ENCODE measurements at regions not wholly inside any gene's neighbourhood (a gene's known extent, or its start where the extent isn't known, plus 50 kb on each side); places are given as distances from the start of the nearest gene placed in this dataset.

- no peak overlapping the region for H3K27ac ChIP-seq (ENCODE audit: low read length)
- H2AFZ ChIP-seq (ENCODE audit: low read depth, low read length), result no peak overlapping the region
- H3K36me3 ChIP-seq (ENCODE audit: insufficient read depth, low read length), result no peaks in the 10 kb centered on the region
- no peak overlapping the region for H3K4me2 ChIP-seq (ENCODE audit: insufficient read depth, low read length)
- H3K9ac ChIP-seq (ENCODE audit: low read depth, low read length), result no peak overlapping the region
- H3K9me3 ChIP-seq (ENCODE audit: insufficient read depth, low read length, severe bottlenecking), result no peaks in the 10 kb centered on the region
- TF ChIP-seq EZH2 (IDR thresholded peaks at IDR 0.05; ENCODE audit: borderline replicate concordance, low read depth, low read length, severe bottlenecking) (no peak), CTCF (IDR thresholded peaks at IDR 0.05; ENCODE audit: borderline replicate concordance, extremely low read depth, low read length, poor library complexity, severe bottlenecking) (no peak)
- no peaks in the 10 kb centered on the region for H4K20me1 ChIP-seq (ENCODE audit: insufficient read depth, low read length)
- no peak for DNase-seq
- no peak overlapping the region for H3K4me3 ChIP-seq (ENCODE audit: low read depth in 1 of 2, low read length in 2 of 2)
- peaks cover 26% of the 10 kb centered on the region for H3K4me1 ChIP-seq (ENCODE audit: insufficient read depth, low read length)
- no peak for ATAC-seq (ENCODE audit: insufficient read depth, low read depth)
- no peaks in the 10 kb centered on the region for H3K79me2 ChIP-seq (ENCODE audit: insufficient read depth, low read length)
- H3K27me3 ChIP-seq (ENCODE audit: insufficient read depth, low read length, poor library complexity), result no peaks in the 10 kb centered on the region
Observed at GRCh38 chr14:65258391-65258790, 154.1 kb upstream of the FUT8 start.

GRCh38 chr14:65259000-65259399, 153.5 kb upstream of the FUT8 start:
- no peak overlapping the region for H3K9ac ChIP-seq (ENCODE audit: low read depth, low read length)
- H3K36me3 ChIP-seq (ENCODE audit: insufficient read depth, low read length), result no peaks in the 10 kb centered on the region
- no peaks in the 10 kb centered on the region for H4K20me1 ChIP-seq (ENCODE audit: insufficient read depth, low read length)
- ATAC-seq (ENCODE audit: insufficient read depth, low read depth) (no peak), DNase-seq (no peak)
- H3K9me3 ChIP-seq (ENCODE audit: insufficient read depth, low read length, severe bottlenecking), result no peaks in the 10 kb centered on the region
- H3K4me3 ChIP-seq (ENCODE audit: low read depth in 1 of 2, low read length in 2 of 2), result no peak overlapping the region
- no peak overlapping the region for H3K4me2 ChIP-seq (ENCODE audit: insufficient read depth, low read length)
- H2AFZ ChIP-seq (ENCODE audit: low read depth, low read length), result no peak overlapping the region
- H3K27me3 ChIP-seq (ENCODE audit: insufficient read depth, low read length, poor library complexity), result no peaks in the 10 kb centered on the region
- H3K4me1 ChIP-seq (ENCODE audit: insufficient read depth, low read length), result peaks cover 25% of the 10 kb centered on the region
- no peaks in the 10 kb centered on the region for H3K79me2 ChIP-seq (ENCODE audit: insufficient read depth, low read length)
- H3K27ac ChIP-seq (ENCODE audit: low read length), result no peak overlapping the region
- TF ChIP-seq CTCF (IDR thresholded peaks at IDR 0.05; ENCODE audit: borderline replicate concordance, extremely low read depth, low read length, poor library complexity, severe bottlenecking), result no peak
- no peak for TF ChIP-seq EZH2 (IDR thresholded peaks at IDR 0.05; ENCODE audit: borderline replicate concordance, low read depth, low read length, severe bottlenecking)

- peaks cover 13% of the 10 kb centered on the region for H3K4me1 ChIP-seq (ENCODE audit: insufficient read depth, low read length)
- no peaks in the 10 kb centered on the region for H3K79me2 ChIP-seq (ENCODE audit: insufficient read depth, low read length)
- no peak for ATAC-seq (ENCODE audit: insufficient read depth, low read depth)
- H4K20me1 ChIP-seq (ENCODE audit: insufficient read depth, low read length), result no peaks in the 10 kb centered on the region
- no peak overlapping the region for H2AFZ ChIP-seq (ENCODE audit: low read depth, low read length)
- no peak overlapping the region for H3K9ac ChIP-seq (ENCODE audit: low read depth, low read length)
- TF ChIP-seq CTCF (IDR thresholded peaks at IDR 0.05; ENCODE audit: borderline replicate concordance, extremely low read depth, low read length, poor library complexity, severe bottlenecking) (no peak), EZH2 (IDR thresholded peaks at IDR 0.05; ENCODE audit: borderline replicate concordance, low read depth, low read length, severe bottlenecking) (no peak)
- H3K36me3 ChIP-seq (ENCODE audit: insufficient read depth, low read length), result no peaks in the 10 kb centered on the region
- H3K27ac ChIP-seq (ENCODE audit: low read length), result no peak overlapping the region
- no peak overlapping the region for H3K4me2 ChIP-seq (ENCODE audit: insufficient read depth, low read length)
- no peak overlapping the region for H3K4me3 ChIP-seq (ENCODE audit: low read depth in 1 of 2, low read length in 2 of 2)
- H3K27me3 ChIP-seq (ENCODE audit: insufficient read depth, low read length, poor library complexity), result no peaks in the 10 kb centered on the region
- no peaks in the 10 kb centered on the region for H3K9me3 ChIP-seq (ENCODE audit: insufficient read depth, low read length, severe bottlenecking)
- no peak for DNase-seq
Observed at GRCh38 chr14:65260786-65261185, 151.7 kb upstream of the FUT8 start.

GRCh38 chr14:65261425-65261920, 151.1 kb upstream of the FUT8 start:
- no peaks in the 10 kb centered on the region for H3K79me2 ChIP-seq (ENCODE audit: insufficient read depth, low read length)
- H3K27ac ChIP-seq (ENCODE audit: low read length), result no peak overlapping the region
- H3K4me2 ChIP-seq (ENCODE audit: insufficient read depth, low read length), result no peak overlapping the region
- no peak; the same call in 2 of the 3 replicates for ATAC-seq (ENCODE audit: insufficient read depth, low read depth)
- no peak overlapping the region for H3K9ac ChIP-seq (ENCODE audit: low read depth, low read length)
- TF ChIP-seq CTCF (IDR thresholded peaks at IDR 0.05; ENCODE audit: borderline replicate concordance, extremely low read depth, low read length, poor library complexity, severe bottlenecking) (no peak), EZH2 (IDR thresholded peaks at IDR 0.05; ENCODE audit: borderline replicate concordance, low read depth, low read length, severe bottlenecking) (no peak)
- no peaks in the 10 kb centered on the region for H4K20me1 ChIP-seq (ENCODE audit: insufficient read depth, low read length)
- H3K4me3 ChIP-seq (ENCODE audit: low read depth in 1 of 2, low read length in 2 of 2), result no peak overlapping the region
- H3K4me1 ChIP-seq (ENCODE audit: insufficient read depth, low read length), result peaks cover 6% of the 10 kb centered on the region
- H3K36me3 ChIP-seq (ENCODE audit: insufficient read depth, low read length), result no peaks in the 10 kb centered on the region
- H3K27me3 ChIP-seq (ENCODE audit: insufficient read depth, low read length, poor library complexity), result no peaks in the 10 kb centered on the region
- no peak for DNase-seq
- no peak overlapping the region for H2AFZ ChIP-seq (ENCODE audit: low read depth, low read length)
- no peaks in the 10 kb centered on the region for H3K9me3 ChIP-seq (ENCODE audit: insufficient read depth, low read length, severe bottlenecking)

Measured in DND-41 (cell line).